Dermis blood vessel endothelial cell (primary cell): ENCODE measurements at regions not wholly inside any gene's neighbourhood (a gene's known extent, or its start where the extent isn't known, plus 50 kb on each side); places are given as distances from the start of the nearest gene placed in this dataset.

ENCODE experiments used
- DNase-seq: peaks from one replicate; pipeline ENCODE4 v3.0.0; 2010

GRCh38 chr1:105655032-105655431, 1401.4 kb upstream of the PRMT6 start:
- DNase-seq = no peak

- DNase-seq = no peak
Observed at GRCh38 chr1:105664495-105664894, 1392.0 kb upstream of the PRMT6 start.

GRCh38 chr1:105678334-105678733, 1378.1 kb upstream of the PRMT6 start:
- DNase-seq = no peak

DNA sequence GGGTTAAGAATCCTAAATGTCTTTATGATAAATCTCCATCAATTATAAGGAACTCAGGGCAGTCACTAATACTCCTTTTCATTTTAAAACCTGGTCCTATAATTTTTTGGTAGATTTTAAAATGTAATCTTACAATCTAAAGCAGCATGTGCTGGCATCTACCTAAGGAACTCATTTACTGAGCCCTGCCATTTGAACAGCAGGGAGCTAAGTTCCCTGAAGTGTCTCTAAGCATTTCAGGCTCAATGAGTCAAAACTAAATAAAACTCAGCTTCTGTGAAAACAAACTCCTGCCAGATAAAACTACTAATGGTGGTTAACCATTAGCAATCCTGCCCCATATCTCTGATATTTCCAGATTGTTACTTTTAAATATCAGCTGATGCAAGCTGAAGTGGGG, 1371.8 kb upstream of the PRMT6 start:
- no peak for DNase-seq

DNA sequence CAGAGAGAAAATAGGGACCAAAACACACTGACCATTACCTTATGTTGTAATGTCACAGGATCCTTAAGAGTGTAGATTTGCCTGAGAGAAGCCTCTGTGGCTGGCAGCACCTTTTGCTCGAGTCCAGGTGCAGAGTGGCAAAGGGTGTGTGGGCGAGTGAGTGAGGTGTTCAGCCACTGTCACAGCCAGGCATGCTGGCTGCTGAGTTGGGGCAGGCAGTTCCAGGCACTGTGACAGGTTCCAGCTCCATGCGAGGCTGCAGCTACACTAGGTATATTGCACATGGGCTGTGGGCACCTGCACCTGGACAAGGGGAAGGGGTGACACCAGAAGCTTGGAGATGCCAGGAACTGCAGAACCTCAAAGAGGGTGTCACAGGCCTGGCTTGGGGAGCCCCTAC, 1370.4 kb upstream of the PRMT6 start:
- no peak for DNase-seq

DNA sequence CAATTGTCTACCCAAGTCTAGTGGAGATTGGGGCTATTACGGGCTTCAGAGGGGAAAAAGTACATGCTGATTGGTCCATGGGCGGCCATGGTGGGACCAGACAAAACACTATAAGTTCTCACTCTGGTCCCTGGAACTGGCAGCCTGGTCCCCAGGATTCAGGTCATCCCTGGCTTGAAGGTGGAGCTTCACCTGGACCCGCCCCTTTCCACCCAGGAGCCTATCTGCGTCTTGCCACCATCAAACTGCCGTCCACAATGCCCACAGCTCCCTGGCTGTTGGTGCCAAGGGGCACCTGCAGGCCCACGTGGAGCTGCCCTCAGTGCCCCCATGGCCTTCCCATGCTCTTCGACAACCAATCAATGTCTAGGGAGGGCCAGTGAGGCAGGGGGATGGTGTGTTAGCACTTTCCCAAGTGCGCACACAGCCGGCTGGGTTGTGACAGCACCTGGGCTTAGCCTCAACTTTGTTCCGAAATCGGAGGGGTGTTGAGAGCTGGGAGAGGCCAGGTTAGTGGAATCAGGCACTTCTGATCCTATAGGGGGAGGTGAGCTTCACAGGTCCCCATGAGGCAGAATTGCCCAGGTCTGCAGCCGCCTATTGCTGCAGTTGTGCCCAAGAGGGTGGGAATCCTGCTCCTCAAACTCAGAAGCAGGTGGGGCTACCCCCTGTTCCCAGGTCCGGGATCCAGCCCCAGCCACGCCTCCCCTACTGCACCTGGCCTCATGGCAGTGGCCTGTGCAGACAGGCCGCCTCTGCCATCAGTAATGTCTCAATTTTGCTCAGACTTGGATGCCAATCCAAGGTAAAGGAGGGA, 1369.4 kb upstream of the PRMT6 start:
- no peak for DNase-seq

DNA sequence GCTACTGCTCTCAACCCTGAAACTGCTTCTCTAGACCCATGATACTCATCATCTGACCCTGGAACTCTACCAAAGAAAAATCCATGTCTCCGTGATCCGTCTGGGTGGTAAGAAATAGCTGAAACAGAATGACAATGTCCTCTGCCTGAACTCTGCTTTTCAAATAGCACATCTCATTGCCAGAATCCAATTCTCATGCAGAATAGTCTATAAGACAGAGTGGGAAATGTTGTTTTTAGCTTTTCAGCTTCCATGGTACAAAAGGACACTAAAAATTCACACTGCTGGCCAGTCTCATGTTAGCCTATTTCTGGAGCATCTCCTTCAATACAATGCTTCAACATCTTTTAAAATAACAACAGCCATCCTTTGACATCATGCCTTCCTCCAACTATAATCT, 1355.8 kb upstream of the PRMT6 start:
- DNase-seq = no peak

- no peak for DNase-seq
Observed at GRCh38 chr1:105724286-105724685, 1332.2 kb upstream of the PRMT6 start.

- no peak for DNase-seq
Observed at GRCh38 chr1:105730701-105731100, 1325.8 kb upstream of the PRMT6 start.

DNA sequence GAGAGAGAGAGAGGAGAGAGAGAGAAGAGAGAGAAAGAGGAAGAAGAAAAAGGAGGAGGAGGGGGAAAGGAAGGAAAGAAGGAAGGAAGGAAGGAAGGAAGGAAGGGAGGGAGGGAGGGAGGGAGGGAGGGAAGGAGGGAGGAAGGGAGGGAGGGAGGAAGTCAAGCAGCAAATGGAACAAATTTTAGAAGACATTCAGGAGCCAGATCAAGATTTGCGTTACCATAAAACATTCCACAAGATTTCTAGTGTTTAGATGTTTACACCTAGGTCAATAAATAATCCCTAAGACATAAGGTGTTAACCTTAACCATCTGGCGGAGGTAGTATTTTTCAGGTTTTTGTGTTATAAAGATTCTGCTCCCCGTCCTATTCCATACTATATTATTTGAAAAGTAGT, 1320.1 kb upstream of the PRMT6 start:
- DNase-seq = no peak

DNA sequence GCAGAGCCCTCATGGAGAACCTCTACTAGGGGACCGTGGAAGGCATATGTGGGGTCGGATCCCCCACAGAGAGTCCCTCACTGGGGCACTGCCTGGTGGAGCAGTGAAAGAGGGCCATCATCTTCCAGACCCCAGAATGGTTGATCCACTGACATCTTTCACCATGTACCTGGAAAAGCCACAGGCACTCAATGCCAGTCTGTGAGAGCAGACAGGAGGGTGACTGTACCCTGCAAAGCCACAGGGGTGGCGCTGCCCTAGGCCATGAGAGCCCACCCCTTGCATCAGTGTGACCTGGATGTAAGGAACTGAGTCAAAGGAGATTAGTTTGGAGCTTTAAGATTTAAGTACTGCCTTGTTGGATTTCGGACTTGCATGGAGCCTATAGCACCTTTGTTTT, 1276.7 kb upstream of the PRMT6 start:
- DNase-seq = no peak

GRCh38 chr1:105785021-105785420, 1271.5 kb upstream of the PRMT6 start:
- DNase-seq = no peak

DNA sequence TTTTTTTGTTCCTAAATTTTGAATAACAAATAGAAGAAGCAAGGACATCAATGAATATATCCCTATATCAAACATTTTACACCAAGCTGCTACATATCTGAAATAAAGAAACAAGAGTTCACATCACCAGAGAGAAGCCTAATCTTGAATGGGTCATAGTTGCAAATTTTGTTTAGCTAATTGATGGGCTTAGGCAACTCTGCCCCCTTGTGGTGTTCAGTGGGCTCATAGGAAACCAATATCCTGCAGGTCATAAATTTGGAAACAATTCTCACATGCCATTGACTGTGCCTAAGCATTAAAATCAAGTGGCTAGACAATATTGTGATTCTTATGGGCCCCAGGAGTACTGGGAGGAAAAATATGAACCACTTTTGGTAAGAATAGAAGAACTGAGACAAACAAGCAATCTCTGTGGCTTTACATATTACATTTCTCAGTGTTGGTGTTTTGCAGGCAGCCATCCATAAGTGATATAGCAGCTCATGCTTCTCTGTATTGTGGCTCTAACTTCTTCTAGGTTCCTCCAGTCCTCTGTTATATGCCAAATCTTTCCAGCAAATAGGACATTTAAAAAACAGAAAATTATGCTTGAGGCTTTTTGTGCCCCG, 1262.8 kb upstream of the PRMT6 start:
- DNase-seq = peak; percentile 2

- DNase-seq = no peak
Observed at GRCh38 chr1:105795741-105796140, 1260.7 kb upstream of the PRMT6 start.

DNA sequence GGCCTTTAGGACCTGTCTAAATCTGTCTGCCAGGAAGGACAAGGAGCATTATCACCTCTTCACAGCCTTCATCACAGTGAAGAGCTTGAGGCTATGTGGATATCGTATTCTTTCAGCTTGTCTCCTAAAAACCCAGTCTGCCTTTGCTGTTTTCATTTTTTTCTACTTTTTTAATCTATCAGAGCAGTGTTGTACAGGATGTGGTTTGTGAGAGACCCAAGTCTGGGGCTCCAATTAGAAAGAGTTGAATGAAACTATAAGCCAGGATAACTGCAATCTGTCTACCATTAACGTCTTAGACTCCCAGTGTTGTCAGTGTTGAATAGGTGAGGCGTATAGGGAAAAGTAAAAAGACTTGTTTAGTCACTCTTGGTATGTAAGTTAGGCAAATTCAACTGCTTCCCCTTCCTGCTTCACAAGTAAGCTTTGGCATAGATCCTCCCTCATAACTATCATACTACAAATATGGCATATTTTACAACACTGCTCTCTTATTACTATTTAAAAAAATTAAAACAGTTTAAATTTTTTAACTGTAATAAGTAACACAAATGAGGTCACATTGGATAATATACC, 1225.8 kb upstream of the PRMT6 start:
- no peak for DNase-seq

GRCh38 chr1:105838071-105838470, 1218.4 kb upstream of the PRMT6 start:
- no peak for DNase-seq

DNA sequence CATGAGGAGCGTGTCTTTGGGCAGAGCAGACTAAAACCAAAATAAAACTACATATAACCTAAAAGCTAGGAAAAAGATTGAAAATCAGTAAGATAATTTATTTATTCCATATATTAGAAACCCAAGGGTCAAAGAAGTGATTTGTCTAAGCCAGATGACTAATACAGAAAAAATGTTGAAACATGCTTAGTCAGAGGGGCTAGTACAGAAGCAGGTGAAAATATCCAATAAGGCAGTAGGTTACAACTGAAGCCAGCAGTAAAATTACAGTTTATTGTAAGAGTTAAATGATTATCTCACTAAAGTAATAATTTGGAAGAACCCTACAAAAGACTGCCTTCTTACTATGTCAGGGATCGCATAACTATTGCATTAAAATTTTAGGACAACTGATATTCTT, 1190.9 kb upstream of the PRMT6 start:
- DNase-seq = no peak

DNA sequence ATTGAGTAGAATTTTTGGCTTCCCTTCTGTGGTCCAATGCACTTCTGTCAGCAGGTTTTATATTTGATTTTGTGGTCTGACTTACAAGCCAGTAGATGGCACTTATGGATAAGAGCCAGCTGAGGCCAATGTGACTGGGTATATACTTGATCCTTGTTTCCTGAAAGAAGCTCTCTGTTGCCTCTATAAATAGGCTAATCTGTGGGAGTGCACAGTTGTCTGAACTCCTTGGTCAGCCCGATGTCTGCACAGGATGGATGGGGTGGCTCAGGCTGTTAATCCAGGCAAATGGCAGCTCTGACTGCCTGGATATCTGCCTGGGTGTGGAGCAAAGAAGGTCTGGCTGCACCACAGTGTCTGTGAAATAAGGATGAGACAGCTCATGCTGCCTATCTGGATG, 1183.7 kb upstream of the PRMT6 start:
- DNase-seq = no peak

GRCh38 chr1:105874621-105875020, 1181.9 kb upstream of the PRMT6 start:
- no peak for DNase-seq

DNA sequence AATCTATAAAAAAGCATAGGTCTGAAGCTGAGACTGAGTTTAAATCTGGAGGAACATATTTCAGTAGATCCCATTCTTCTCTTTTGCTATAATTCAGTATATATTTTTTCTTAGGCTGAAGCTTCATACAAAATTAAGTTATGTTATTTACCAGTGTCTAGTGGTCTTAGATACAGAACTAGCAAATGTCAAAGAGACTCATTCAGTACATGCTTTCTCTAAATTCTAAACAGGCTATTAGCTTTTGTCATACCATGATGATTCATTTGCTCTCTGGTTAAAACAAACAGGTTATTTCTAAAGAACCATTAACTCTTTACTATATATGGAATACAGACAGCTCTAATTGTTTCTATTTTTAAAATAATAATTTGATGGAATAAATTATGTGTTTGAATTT, 1170.2 kb upstream of the PRMT6 start:
- DNase-seq = no peak

DNA sequence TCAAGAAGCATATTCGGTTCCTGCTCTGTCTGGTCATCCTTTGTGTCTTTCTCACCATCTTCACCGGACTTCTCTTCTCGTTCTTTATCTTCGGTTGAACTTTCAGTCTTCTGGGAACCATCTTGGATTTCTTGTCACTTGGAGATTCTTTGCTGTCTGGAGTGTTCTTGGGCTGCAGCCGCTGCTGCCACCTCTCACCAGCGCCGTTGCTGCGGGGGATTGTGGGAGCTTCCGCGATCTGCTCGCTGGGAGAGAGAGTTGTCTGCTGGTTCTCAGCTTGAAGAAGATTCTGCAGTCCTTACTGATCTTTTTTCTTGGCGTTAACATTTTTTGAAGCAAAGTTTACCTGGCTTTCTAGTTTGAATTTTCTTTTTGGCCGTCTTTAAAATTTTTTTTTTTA, 1165.2 kb upstream of the PRMT6 start:
- no peak for DNase-seq

DNA sequence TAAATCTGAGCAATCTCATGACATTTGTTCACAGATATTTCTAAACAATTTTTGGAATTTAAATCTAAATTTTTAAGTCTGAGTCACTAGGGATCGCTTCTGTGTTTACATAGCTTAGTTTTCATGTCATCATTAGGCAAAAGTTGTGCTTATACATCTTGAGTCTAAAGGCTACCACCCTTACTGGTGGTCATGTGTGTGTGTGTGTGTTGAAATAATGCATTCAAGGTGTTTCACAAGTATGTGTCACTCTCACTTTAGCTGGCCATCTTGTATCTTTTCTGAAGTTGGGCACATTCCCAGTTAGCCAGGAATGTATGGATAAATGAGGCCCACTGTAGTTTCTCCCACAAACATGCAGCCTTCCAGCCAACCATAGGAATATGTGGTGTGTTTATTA, 1162.5 kb upstream of the PRMT6 start:
- DNase-seq = no peak

DNA sequence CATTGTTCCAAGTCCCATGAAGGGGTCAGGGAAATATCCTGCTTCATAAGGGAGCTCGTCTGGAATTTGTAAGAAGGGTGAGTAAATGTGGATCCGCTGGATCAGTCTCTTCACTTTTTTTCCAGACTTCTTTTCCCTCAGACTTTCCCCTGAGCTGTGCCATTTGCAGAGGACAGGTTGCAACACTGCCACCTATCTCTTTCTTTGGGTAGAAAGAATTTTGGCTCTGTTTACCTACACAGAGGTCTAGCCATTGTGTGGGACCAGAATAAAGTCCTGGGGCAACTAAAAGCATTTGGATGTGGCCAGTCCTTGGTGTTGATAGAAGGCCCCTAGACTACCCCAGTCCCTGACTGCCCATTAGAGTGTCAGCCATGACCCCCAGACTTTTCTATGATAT, 1146.7 kb upstream of the PRMT6 start:
- DNase-seq = no peak

GRCh38 chr1:105914403-105914802, 1142.1 kb upstream of the PRMT6 start:
- no peak for DNase-seq
